GM19035 (cell line): ENCODE measurements at regions not wholly inside any gene's neighbourhood (a gene's known extent, or its start where the extent isn't known, plus 50 kb on each side); places are given as distances from the start of the nearest gene placed in this dataset.
"Not testable (repeated sequence)": the region's sequence is repeated elsewhere in the genome, so short reads cannot be mapped to it uniquely, and the experiment has no call there.

Source experiments
- ATAC-seq: cut with Tn5 transposase; IDR thresholded peaks from one replicate; pipeline ENCODE4 v1.9.1; 2021; ENCODE audit not compliant: unreplicated experiment

GRCh38 chr14:86357119-86357518, 827.2 kb downstream of the FLRT2 start:
- ATAC-seq, result no peak

GRCh38 chr14:86346818-86347384, 817.0 kb downstream of the FLRT2 start:
- no peak for ATAC-seq

DNA sequence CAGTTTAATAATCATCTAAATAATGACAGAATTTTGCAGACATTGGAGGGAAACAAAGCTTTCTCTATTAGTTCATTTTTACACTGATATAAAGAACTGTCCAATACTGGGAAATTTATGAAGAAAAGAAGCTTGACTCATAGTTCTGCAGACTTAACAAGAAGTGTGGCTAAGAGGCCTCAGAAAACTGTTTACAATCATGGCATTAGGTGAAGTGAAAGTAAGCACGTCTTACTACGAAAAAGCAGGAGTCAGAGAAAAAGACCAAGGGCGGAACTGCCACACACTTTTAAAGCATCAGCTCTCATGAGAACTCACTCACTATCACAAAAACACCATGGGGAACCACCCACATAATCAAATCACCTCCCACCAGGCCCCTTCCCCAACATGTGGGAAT, 804.4 kb downstream of the FLRT2 start:
- ATAC-seq, result no peak

- no peak for ATAC-seq
Measured at GRCh38 chr14:86333493-86333892, 803.5 kb downstream of the FLRT2 start.

- ATAC-seq, result no peak
Measured at GRCh38 chr14:86331341-86331740, 801.4 kb downstream of the FLRT2 start.

- no peak for ATAC-seq
Measured at GRCh38 chr14:86321151-86321550, 791.2 kb downstream of the FLRT2 start.

DNA sequence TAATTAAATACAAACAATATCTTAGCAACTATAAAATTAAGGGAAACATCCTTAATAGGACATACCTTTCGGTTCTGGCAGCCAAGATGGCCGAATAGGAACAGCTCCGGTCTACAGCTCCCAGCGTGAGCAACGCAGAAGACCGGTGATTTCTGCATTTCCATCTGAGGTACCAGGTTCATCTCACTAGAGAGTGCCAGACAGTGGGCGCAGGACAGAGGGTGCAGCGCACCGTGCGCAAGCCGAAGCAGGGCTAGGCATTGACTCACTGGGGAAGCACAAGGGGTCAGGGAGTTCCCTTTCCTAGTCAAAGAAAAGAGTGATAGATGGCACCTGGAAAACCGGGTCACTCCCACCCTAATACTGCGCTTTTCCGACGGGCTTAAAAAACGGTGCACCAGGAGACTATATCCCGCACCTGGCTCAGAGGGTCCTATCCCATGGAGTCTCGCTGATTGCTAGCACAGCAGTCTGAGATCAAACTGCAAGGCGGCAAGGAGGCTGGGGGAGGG, 782.3 kb downstream of the FLRT2 start:
- ATAC-seq, result not testable (repeated sequence)

DNA sequence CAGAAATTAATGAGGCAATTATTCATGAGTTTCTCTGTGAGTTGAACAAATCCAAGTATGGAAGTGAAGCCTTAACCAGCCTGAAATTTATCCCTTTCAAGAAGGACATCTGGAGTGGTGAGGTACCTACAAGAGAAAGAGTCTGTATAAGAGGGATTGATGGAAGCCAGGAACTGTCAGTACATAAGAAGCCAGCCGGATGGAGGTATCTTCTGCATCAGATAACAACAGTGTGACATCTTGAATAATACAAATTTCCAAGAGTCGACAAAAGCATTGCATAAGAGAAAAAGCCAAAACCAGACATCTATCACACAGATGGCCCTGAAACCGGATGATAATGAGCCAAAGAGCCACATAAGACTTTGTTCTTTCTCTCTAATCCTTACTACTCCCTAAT, 781.2 kb downstream of the FLRT2 start:
- no peak for ATAC-seq

GRCh38 chr14:86310611-86311010, 780.7 kb downstream of the FLRT2 start:
- ATAC-seq, result no peak

GRCh38 chr14:86310148-86310547, 780.2 kb downstream of the FLRT2 start:
- no peak for ATAC-seq

GRCh38 chr14:86305058-86305457, 775.1 kb downstream of the FLRT2 start:
- ATAC-seq, result no peak

- ATAC-seq, result no peak
Measured at GRCh38 chr14:86299994-86300393, 770.0 kb downstream of the FLRT2 start.

DNA sequence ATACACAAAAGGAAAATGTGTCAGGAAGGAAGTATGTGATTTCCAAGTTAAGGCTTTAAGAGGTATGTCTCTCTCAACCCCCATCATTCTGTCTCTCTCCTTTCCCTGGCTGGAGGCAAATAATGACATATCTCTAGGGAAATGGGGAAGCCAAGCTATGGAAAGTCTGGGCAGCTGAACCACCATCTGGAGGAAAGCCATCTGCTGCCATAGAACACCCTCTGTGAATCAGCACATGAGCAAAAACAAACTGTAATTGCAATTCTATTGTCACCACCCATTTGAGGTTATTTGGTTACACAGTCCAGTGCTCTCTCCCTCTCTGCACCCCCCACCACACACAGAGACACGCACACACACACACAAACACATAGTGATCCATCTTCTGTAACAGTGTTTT, 766.2 kb downstream of the FLRT2 start:
- no peak for ATAC-seq

- ATAC-seq, result no peak
Measured at GRCh38 chr14:86288336-86288735, 758.4 kb downstream of the FLRT2 start.

GRCh38 chr14:86279405-86279804, 749.5 kb downstream of the FLRT2 start:
- no peak for ATAC-seq

- ATAC-seq, result no peak
Measured at GRCh38 chr14:86257973-86258372, 728.0 kb downstream of the FLRT2 start.

DNA sequence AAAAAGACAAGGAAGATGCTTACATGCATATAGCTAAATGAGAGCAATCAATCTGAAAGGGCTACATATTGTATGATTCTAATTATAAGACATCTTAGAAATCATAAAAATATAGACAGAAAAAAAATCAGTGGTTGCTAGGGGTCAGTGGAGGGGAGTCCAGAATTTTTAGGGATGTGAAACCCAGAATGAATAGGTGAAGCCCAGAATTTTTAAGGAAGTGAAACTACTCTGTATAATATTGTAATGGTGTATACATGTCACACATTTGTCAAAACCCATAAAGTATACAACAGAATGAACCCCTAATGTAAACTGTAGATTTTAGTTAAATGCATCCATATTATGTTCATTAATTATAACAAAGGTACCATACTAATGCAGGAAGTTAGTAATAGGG, 713.2 kb downstream of the FLRT2 start:
- ATAC-seq, result no peak

DNA sequence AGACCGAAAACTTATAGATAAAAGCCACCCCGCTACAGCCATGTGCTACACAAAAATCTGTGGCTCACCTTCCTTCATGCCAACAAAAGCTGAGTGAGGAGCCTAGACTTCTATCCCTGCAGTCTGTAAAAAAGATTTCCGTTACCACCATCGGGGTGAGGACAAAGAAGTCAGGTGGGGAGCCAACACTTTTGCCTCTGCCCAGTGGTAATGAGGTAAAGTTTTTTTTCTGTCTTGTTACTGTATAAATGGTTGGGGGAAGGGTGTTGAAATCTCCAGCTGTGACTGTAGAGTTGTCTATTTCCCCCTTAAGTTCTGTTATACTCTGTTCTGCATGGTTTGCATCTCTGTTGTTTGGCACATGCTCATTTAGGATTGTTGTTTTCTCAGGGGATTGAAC, 707.8 kb downstream of the FLRT2 start:
- no peak for ATAC-seq

GRCh38 chr14:86221755-86222154, 691.8 kb downstream of the FLRT2 start:
- no peak for ATAC-seq

GRCh38 chr14:86221000-86221399, 691.1 kb downstream of the FLRT2 start:
- ATAC-seq, result no peak

GRCh38 chr14:86217523-86217922, 687.6 kb downstream of the FLRT2 start:
- no peak for ATAC-seq

DNA sequence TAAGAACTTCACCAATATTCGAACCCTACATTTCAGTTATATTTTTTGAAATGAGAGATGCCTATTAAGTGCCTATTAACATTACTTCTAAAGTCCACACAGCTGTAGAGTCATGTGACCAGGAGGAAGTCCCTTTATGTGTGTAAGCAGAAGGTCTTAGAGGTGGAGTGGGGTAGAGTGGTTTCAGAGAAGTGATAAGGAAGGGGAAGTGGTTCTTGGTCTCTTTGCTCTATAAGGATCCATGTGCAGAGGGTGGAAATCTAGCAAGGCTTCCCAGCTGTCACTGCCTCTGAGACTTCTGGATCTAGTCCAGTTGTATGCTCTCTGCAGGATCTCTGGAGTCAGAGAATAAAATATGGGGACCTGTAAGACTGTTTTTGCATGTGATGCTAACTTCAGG, 673.9 kb downstream of the FLRT2 start:
- no peak for ATAC-seq

DNA sequence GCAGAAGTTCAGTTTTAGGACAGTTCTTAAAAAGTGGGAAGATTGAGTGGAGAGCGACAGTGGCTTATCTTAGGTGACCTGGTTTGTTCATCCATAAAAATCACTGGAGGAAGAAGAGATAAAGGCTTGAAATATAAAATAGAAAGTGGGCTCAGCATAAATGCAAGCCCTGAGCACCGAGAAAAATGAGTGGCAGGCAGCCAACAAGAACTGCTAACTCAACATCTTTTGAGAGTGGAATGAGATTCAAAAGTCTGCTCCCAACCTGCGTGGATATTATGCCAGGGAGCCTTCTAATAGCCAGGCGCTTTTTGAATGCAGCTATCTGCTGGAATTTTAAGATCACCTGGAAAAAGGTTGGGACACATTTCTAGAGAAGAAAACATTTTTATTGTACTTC, 666.5 kb downstream of the FLRT2 start:
- ATAC-seq, result no peak
